ENCODE measurements at regions not wholly inside any gene's neighbourhood (a gene's known extent, or its start where the extent isn't known, plus 50 kb on each side); places are given as distances from the start of the nearest gene placed in this dataset.

DNA sequence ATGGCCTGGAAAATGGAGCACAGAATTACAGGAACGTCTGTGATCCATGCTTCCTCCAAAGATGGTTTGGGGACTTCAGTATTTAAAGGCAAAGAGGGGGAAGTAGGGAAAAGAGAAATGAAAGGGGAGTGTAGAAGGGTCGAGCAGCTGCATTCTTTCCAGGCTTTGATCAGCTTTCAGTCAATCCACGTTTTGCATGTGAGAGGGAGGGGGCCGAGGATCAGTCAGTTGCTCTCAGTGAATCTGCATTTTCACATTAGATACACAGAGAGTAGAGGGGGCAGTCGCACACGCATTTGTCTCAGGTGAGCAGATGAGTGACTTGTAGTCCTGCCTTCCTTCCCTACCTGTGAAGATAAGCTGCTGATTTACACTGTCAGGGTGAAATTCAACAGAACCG is 78.8 kb downstream of the FOXF2 start:
- Histone ChIP-seq H4K20me1 (ENCODE audit: insufficient read depth) (no peaks in the 10 kb centered on the region), H3K9me3 (ENCODE audit: low read depth) (no peaks in the 10 kb centered on the region), H3K4me2 (ENCODE audit: unreplicated experiment) (no peak overlapping the region), H3K9ac (no peak overlapping the region), H3F3A (ENCODE audit: insufficient read depth) (no peaks in the 10 kb centered on the region), H3K4me3 (no peak overlapping the region), H3K27me3 (replicated peaks; ENCODE audit: insufficient read depth) (no peaks in the 10 kb centered on the region), H3K36me3 (ENCODE audit: low read depth) (no peaks in the 10 kb centered on the region), H3K9me2 (ENCODE audit: insufficient read depth) (no peaks in the 10 kb centered on the region), H3K4me1 (ENCODE audit: insufficient read depth) (no peaks in the 10 kb centered on the region), H3K79me2 (ENCODE audit: insufficient read depth) (no peaks in the 10 kb centered on the region), H2AFZ (no peak overlapping the region), H3K27ac (no peak overlapping the region)
- DNase-seq = no peak
- WGBS, 2 experiments (ENCODE audit: low coverage in 1 of 2, low lambda C conversion rate in 2 of 2, missing lambda C conversion rate in 2 of 2) = 38 to 50% methylated on average over 7 of the region's 7 CpGs
- in situ Hi-C loops (cut with MboI) = no loop called here
- TF ChIP-seq EZH2 (IDR thresholded peaks at IDR 0.05; ENCODE audit: insufficient read depth, poor library complexity, severe bottlenecking) (no peak), EZH2phosphoT487 (IDR thresholded peaks at IDR 0.05; ENCODE audit: insufficient read depth, low read depth) (no peak)

DNA sequence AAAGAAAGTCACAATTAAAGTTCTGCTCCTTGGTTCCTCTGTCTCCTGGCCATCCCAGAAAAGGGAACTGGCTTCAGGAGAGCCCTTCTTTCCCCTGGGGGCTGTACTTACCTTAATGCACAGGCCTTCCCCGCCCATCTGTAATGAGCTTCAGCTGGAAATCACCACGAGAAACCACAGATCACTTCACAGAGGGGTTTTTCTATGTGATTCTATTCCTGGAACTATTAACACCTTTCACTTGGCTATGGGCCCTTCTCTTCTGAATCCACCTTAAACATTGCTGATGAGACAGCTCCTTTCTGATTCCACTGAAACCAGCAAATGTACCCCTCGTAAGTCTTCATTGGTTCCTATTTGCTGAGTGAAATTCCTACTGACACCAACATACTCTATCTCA is 80.7 kb downstream of the FOXF2 start:
- no peak for DNase-seq
- WGBS, 2 experiments (ENCODE audit: low coverage in 1 of 2, low lambda C conversion rate in 2 of 2, missing lambda C conversion rate in 2 of 2) = 66 to 79% methylated on average over 3 of the region's 3 CpGs
- 0 out of 2 replicates have a peak, but pooled peaks cover 6% of the 10 kb centered on the region for H3K4me1 ChIP-seq (ENCODE audit: insufficient read depth)
- no peaks in the 10 kb centered on the region for H3K79me2 ChIP-seq (ENCODE audit: insufficient read depth)
- no peak overlapping the region for H3K9ac ChIP-seq
- TF ChIP-seq EZH2phosphoT487 (IDR thresholded peaks at IDR 0.05; ENCODE audit: insufficient read depth, low read depth) (no peak), EZH2 (IDR thresholded peaks at IDR 0.05; ENCODE audit: insufficient read depth, poor library complexity, severe bottlenecking) (no peak)
- no peaks in the 10 kb centered on the region for H3F3A ChIP-seq (ENCODE audit: insufficient read depth)
- no peaks in the 10 kb centered on the region for H4K20me1 ChIP-seq (ENCODE audit: insufficient read depth)
- no peak overlapping the region for H3K4me3 ChIP-seq
- in situ Hi-C loops (cut with MboI) = no loop called here
- no peak overlapping the region for H2AFZ ChIP-seq
- H3K27ac ChIP-seq = no peak overlapping the region
- no peaks in the 10 kb centered on the region for H3K36me3 ChIP-seq (ENCODE audit: low read depth)
- H3K4me2 ChIP-seq (ENCODE audit: unreplicated experiment) = no peak overlapping the region
- no peaks in the 10 kb centered on the region for H3K9me2 ChIP-seq (ENCODE audit: insufficient read depth)
- no peaks in the 10 kb centered on the region for H3K27me3 ChIP-seq (replicated peaks; ENCODE audit: insufficient read depth)
- no peaks in the 10 kb centered on the region for H3K9me3 ChIP-seq (ENCODE audit: low read depth)

DNA sequence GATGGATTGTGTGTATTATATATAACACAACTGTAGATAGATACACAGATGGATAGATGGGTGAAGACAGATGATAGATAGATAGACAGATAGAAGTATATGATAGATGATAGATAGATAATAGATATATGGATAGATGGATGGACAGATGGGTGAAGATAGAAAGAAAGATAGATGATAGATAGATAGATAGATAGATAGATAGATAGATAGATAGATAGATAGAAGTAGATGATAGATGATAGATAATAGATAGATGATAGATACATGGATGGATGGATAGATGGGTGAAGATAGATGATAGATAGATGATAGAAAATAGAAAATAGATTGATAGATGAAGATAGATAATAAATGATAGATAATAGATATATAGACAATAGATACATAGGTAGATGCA is 83.3 kb downstream of the FOXF2 start:
- no peaks in the 10 kb centered on the region for H3K27me3 ChIP-seq (replicated peaks; ENCODE audit: insufficient read depth)
- DNase-seq = no peak
- H3K9me2 ChIP-seq (ENCODE audit: insufficient read depth) = no peaks in the 10 kb centered on the region
- H3K4me2 ChIP-seq (ENCODE audit: unreplicated experiment) = no peak overlapping the region
- no peak overlapping the region for H3K9ac ChIP-seq
- no peak overlapping the region for H3K27ac ChIP-seq
- no peaks in the 10 kb centered on the region for H3K9me3 ChIP-seq (ENCODE audit: low read depth)
- in situ Hi-C loops (cut with MboI) = no loop called here
- H3K36me3 ChIP-seq (ENCODE audit: low read depth) = no peaks in the 10 kb centered on the region
- no peak overlapping the region for H3K4me3 ChIP-seq
- H3K79me2 ChIP-seq (ENCODE audit: insufficient read depth) = no peaks in the 10 kb centered on the region
- H2AFZ ChIP-seq = no peak overlapping the region
- 0 out of 2 replicates have a peak, but pooled peaks cover 6% of the 10 kb centered on the region for H3K4me1 ChIP-seq (ENCODE audit: insufficient read depth)
- TF ChIP-seq EZH2phosphoT487 (IDR thresholded peaks at IDR 0.05; ENCODE audit: insufficient read depth, low read depth) (no peak), EZH2 (IDR thresholded peaks at IDR 0.05; ENCODE audit: insufficient read depth, poor library complexity, severe bottlenecking) (no peak)
- H3F3A ChIP-seq (ENCODE audit: insufficient read depth) = no peaks in the 10 kb centered on the region
- H4K20me1 ChIP-seq (ENCODE audit: insufficient read depth) = no peaks in the 10 kb centered on the region

- H3K4me1 ChIP-seq (ENCODE audit: insufficient read depth) = 0 out of 2 replicates have a peak, but pooled peaks cover 6% of the 10 kb centered on the region
- H3K4me2 ChIP-seq (ENCODE audit: unreplicated experiment) = no peak overlapping the region
These were observed 83.8 kb downstream of the FOXF2 start for GRCh38 chr6:1473166-1473565.

DNA sequence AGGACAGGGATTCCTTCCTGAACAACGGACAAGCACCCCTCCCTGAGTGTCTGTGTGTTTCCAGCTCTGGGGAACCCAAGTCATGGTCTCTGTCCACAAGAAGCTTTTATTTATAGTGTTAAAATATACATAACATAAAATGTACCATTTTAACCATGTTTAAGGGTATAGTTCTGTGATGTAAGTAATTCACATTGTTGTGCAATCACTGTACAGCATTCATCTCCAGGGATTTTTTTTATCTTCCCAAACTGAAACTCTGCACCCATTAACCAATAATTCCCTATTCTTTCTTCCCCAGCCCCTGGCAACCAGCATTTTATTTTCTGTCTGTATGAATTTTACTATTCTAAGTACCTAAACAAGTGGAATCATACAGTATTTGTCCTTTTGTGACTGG is 84.2 kb downstream of the FOXF2 start:
- DNase-seq = no peak

More at GRCh38 chr6:1473166-1473565, 83.8 kb downstream of the FOXF2 start:
- H3K27me3 ChIP-seq (replicated peaks; ENCODE audit: insufficient read depth) = no peaks in the 10 kb centered on the region
- no peak for DNase-seq
- H3K9me3 ChIP-seq (ENCODE audit: low read depth) = no peaks in the 10 kb centered on the region
- H3F3A ChIP-seq (ENCODE audit: insufficient read depth) = no peaks in the 10 kb centered on the region
- H3K4me3 ChIP-seq = no peak overlapping the region
- WGBS, 2 experiments (ENCODE audit: low coverage in 1 of 2, low lambda C conversion rate in 2 of 2, missing lambda C conversion rate in 2 of 2) = 59 to 62% methylated on average over 8 of the region's 8 CpGs
- H3K9ac ChIP-seq = no peak overlapping the region
- H3K79me2 ChIP-seq (ENCODE audit: insufficient read depth) = no peaks in the 10 kb centered on the region
- H2AFZ ChIP-seq = peak overlapping the region; percentile 51; the same call in 1 of the 2 replicates
- H3K36me3 ChIP-seq (ENCODE audit: low read depth) = no peaks in the 10 kb centered on the region
- no peak overlapping the region for H3K27ac ChIP-seq
- in situ Hi-C loops (cut with MboI) = no loop called here
- TF ChIP-seq EZH2 (IDR thresholded peaks at IDR 0.05; ENCODE audit: insufficient read depth, poor library complexity, severe bottlenecking) (no peak), EZH2phosphoT487 (IDR thresholded peaks at IDR 0.05; ENCODE audit: insufficient read depth, low read depth) (no peak)
- H3K9me2 ChIP-seq (ENCODE audit: insufficient read depth) = no peaks in the 10 kb centered on the region
- H4K20me1 ChIP-seq (ENCODE audit: insufficient read depth) = no peaks in the 10 kb centered on the region

More for the DNA sequence above, 84.2 kb downstream of the FOXF2 start:
- H3K36me3 ChIP-seq (ENCODE audit: low read depth) = no peaks in the 10 kb centered on the region
- peaks cover 7% of the 10 kb centered on the region; the same call in 1 of the 2 replicates for H3K4me1 ChIP-seq (ENCODE audit: insufficient read depth)
- H4K20me1 ChIP-seq (ENCODE audit: insufficient read depth) = no peaks in the 10 kb centered on the region
- no peak overlapping the region for H3K4me2 ChIP-seq (ENCODE audit: unreplicated experiment)
- H3K4me3 ChIP-seq = no peak overlapping the region
- H3K27ac ChIP-seq = no peak overlapping the region
- 89 to 90% methylated on average over 1 of the region's 1 CpG for WGBS, 2 experiments (ENCODE audit: low coverage in 1 of 2, low lambda C conversion rate in 2 of 2, missing lambda C conversion rate in 2 of 2)
- no peaks in the 10 kb centered on the region for H3K27me3 ChIP-seq (replicated peaks; ENCODE audit: insufficient read depth)
- no peak overlapping the region for H3K9ac ChIP-seq
- H3K79me2 ChIP-seq (ENCODE audit: insufficient read depth) = no peaks in the 10 kb centered on the region
- H3K9me3 ChIP-seq (ENCODE audit: low read depth) = no peaks in the 10 kb centered on the region
- in situ Hi-C loops (cut with MboI) = no loop called here
- H2AFZ ChIP-seq = peak overlapping the region; percentile 51; the same call in 1 of the 2 replicates
- no peaks in the 10 kb centered on the region for H3F3A ChIP-seq (ENCODE audit: insufficient read depth)
- TF ChIP-seq EZH2phosphoT487 (IDR thresholded peaks at IDR 0.05; ENCODE audit: insufficient read depth, low read depth) (no peak), EZH2 (IDR thresholded peaks at IDR 0.05; ENCODE audit: insufficient read depth, poor library complexity, severe bottlenecking) (no peak)
- H3K9me2 ChIP-seq (ENCODE audit: insufficient read depth) = no peaks in the 10 kb centered on the region
